GM21526 (cell line): ENCODE measurements at regions not wholly inside any gene's neighbourhood (a gene's known extent, or its start where the extent isn't known, plus 50 kb on each side); places are given as distances from the start of the nearest gene placed in this dataset.
"Not testable (repeated sequence)": the region's sequence is repeated elsewhere in the genome, so short reads cannot be mapped to it uniquely, and the experiment has no call there.

Experiments
- ATAC-seq: cut with Tn5 transposase; IDR thresholded peaks from one replicate; pipeline ENCODE4 v1.9.1; 2021; ENCODE audit warnings: moderate library complexity; ENCODE audit not compliant: unreplicated experiment, low FRiP score

- no peak for ATAC-seq
Observed at GRCh38 chr15:95739131-95739530, 591.4 kb upstream of the NR2F2 start.

GRCh38 chr15:95741830-95742229 is 588.7 kb upstream of the NR2F2 start:
- no peak for ATAC-seq

- ATAC-seq, result no peak
Observed at GRCh38 chr15:95742256-95742655, 588.2 kb upstream of the NR2F2 start.

GRCh38 chr15:95742836-95743235 is 587.7 kb upstream of the NR2F2 start:
- ATAC-seq, result no peak

GRCh38 chr15:95757171-95757570 is 573.3 kb upstream of the NR2F2 start:
- ATAC-seq, result no peak

- ATAC-seq, result no peak
Observed at GRCh38 chr15:95758451-95758850, 572.0 kb upstream of the NR2F2 start.

- ATAC-seq, result no peak
Observed at GRCh38 chr15:95758851-95759250, 571.6 kb upstream of the NR2F2 start.

- ATAC-seq, result no peak
Observed at GRCh38 chr15:95760508-95760907, 570.0 kb upstream of the NR2F2 start.

GRCh38 chr15:95761501-95762165 is 568.9 kb upstream of the NR2F2 start:
- ATAC-seq, result no peak

- ATAC-seq, result no peak
Observed at GRCh38 chr15:95763426-95763825, 567.1 kb upstream of the NR2F2 start.

- no peak for ATAC-seq
Observed at GRCh38 chr15:95765161-95765560, 565.3 kb upstream of the NR2F2 start.

- no peak for ATAC-seq
Observed at GRCh38 chr15:95770196-95770595, 560.3 kb upstream of the NR2F2 start.

GRCh38 chr15:95772982-95773381 is 557.5 kb upstream of the NR2F2 start:
- ATAC-seq, result no peak

GRCh38 chr15:95784508-95784907 is 546.0 kb upstream of the NR2F2 start:
- ATAC-seq, result no peak

GRCh38 chr15:95785276-95785675 is 545.2 kb upstream of the NR2F2 start:
- ATAC-seq, result not testable (repeated sequence)

- no peak for ATAC-seq
Observed at GRCh38 chr15:95793231-95793630, 537.3 kb upstream of the NR2F2 start.

- no peak for ATAC-seq
Observed at GRCh38 chr15:95795386-95795785, 535.1 kb upstream of the NR2F2 start.

GRCh38 chr15:95799286-95800200 is 531.0 kb upstream of the NR2F2 start:
- no peak for ATAC-seq

- no peak for ATAC-seq
Observed at GRCh38 chr15:95804484-95804883, 526.0 kb upstream of the NR2F2 start.

- no peak for ATAC-seq
Observed at GRCh38 chr15:95812491-95812890, 518.0 kb upstream of the NR2F2 start.

GRCh38 chr15:95814908-95815307 is 515.6 kb upstream of the NR2F2 start:
- no peak for ATAC-seq

- ATAC-seq, result no peak
Observed at GRCh38 chr15:95816591-95816990, 513.9 kb upstream of the NR2F2 start.
